ENCODE measurements at regions not wholly inside any gene's neighbourhood (a gene's known extent, or its start where the extent isn't known, plus 50 kb on each side); places are given as distances from the start of the nearest gene placed in this dataset.

- H3K27ac ChIP-seq: no peak overlapping the region
- peaks cover 17% of the 10 kb centered on the region for H3K27me3 ChIP-seq
- H3K4me1 ChIP-seq (ENCODE audit: control insufficient read depth in 1 of 2, insufficient read depth in 1 of 2, low read depth in 1 of 2, low read length in 1 of 2): peaks cover 0 to 8% of the 10 kb centered on the region in 2 experiments
- H3K9me3 ChIP-seq: no peaks in the 10 kb centered on the region
- H3K36me3 ChIP-seq: no peaks in the 10 kb centered on the region
- H3K4me3 ChIP-seq (ENCODE audit: low read depth in 1 of 2, low read length in 1 of 2): no peak overlapping the region
- TF ChIP-seq, protein P1, sequence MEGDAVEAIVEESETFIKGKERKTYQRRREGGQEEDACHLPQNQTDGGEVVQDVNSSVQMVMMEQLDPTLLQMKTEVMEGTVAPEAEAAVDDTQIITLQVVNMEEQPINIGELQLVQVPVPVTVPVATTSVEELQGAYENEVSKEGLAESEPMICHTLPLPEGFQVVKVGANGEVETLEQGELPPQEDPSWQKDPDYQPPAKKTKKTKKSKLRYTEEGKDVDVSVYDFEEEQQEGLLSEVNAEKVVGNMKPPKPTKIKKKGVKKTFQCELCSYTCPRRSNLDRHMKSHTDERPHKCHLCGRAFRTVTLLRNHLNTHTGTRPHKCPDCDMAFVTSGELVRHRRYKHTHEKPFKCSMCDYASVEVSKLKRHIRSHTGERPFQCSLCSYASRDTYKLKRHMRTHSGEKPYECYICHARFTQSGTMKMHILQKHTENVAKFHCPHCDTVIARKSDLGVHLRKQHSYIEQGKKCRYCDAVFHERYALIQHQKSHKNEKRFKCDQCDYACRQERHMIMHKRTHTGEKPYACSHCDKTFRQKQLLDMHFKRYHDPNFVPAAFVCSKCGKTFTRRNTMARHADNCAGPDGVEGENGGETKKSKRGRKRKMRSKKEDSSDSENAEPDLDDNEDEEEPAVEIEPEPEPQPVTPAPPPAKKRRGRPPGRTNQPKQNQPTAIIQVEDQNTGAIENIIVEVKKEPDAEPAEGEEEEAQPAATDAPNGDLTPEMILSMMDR (IDR thresholded peaks at IDR 0.05): no peak
Measured at GRCh38 chr2:242011167-242011513, 141.6 kb downstream of the RTP5 start.

- Histone ChIP-seq H3K27me3 (peaks cover 17% of the 10 kb centered on the region), H3K4me1 (ENCODE audit: control insufficient read depth in 1 of 2, insufficient read depth in 1 of 2, low read depth in 1 of 2, low read length in 1 of 2) (peaks cover 0 to 8% of the 10 kb centered on the region in 2 experiments), H3K4me3 (ENCODE audit: low read depth in 1 of 2, low read length in 1 of 2) (no peak overlapping the region), H3K36me3 (no peaks in the 10 kb centered on the region), H3K27ac (no peak overlapping the region), H3K9me3 (no peaks in the 10 kb centered on the region)
- TF ChIP-seq, protein P1 (IDR thresholded peaks at IDR 0.05): no peak
Measured at GRCh38 chr2:242011516-242011915, 142.0 kb downstream of the RTP5 start.

- Histone ChIP-seq H3K4me1 (ENCODE audit: control insufficient read depth in 1 of 2, insufficient read depth in 1 of 2, low read depth in 1 of 2, low read length in 1 of 2) (peaks cover 0 to 8% of the 10 kb centered on the region in 2 experiments), H3K36me3 (no peaks in the 10 kb centered on the region), H3K27me3 (peaks cover 17% of the 10 kb centered on the region), H3K4me3 (ENCODE audit: low read depth in 1 of 2, low read length in 1 of 2) (no peak overlapping the region), H3K9me3 (no peaks in the 10 kb centered on the region), H3K27ac (no peak overlapping the region)
- TF ChIP-seq, protein P1 (IDR thresholded peaks at IDR 0.05): no peak
Measured at GRCh38 chr2:242011991-242012764, 142.6 kb downstream of the RTP5 start.

GRCh38 chr2:242012956-242013764 is 143.6 kb downstream of the RTP5 start:
- TF ChIP-seq, protein P1 (IDR thresholded peaks at IDR 0.05): no peak
- peaks cover 0 to 8% of the 10 kb centered on the region in 2 experiments for H3K4me1 ChIP-seq (ENCODE audit: control insufficient read depth in 1 of 2, insufficient read depth in 1 of 2, low read depth in 1 of 2, low read length in 1 of 2)
- H3K4me3 ChIP-seq (ENCODE audit: low read depth in 1 of 2, low read length in 1 of 2): no peak overlapping the region
- H3K9me3 ChIP-seq: no peaks in the 10 kb centered on the region
- H3K27me3 ChIP-seq: peaks cover 17% of the 10 kb centered on the region
- H3K36me3 ChIP-seq: no peaks in the 10 kb centered on the region
- H3K27ac ChIP-seq: no peak overlapping the region

GRCh38 chr2:242013771-242014170 is 144.2 kb downstream of the RTP5 start:
- Histone ChIP-seq H3K36me3 (no peaks in the 10 kb centered on the region), H3K9me3 (no peaks in the 10 kb centered on the region), H3K27ac (no peak overlapping the region), H3K4me3 (ENCODE audit: low read depth in 1 of 2, low read length in 1 of 2) (no peak overlapping the region), H3K27me3 (peaks cover 17% of the 10 kb centered on the region), H3K4me1 (ENCODE audit: control insufficient read depth in 1 of 2, insufficient read depth in 1 of 2, low read depth in 1 of 2, low read length in 1 of 2) (peaks cover 0 to 8% of the 10 kb centered on the region in 2 experiments)
- TF ChIP-seq, protein P1 (IDR thresholded peaks at IDR 0.05): no peak
